ENCODE measurements at regions not wholly inside any gene's neighbourhood (a gene's known extent, or its start where the extent isn't known, plus 50 kb on each side); places are given as distances from the start of the nearest gene placed in this dataset.

DNA sequence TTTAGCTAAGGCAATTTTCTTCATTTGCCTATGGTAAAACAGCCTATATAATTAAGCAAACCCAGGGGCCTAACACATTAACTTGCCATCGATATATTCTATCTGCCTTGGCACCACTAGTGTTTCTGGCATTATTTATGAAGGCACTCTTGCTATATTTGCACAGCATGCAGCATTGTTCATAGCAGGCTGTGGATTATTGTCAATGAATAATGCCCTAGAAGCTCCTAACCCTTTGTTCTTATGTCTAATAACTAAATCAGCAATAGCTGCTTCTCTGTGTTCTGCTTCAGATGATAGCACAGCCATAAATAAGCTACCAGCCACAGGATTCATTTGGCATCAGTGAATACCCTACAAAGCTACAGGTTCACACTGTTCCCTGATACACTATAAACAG lies 254.8 kb upstream of the STXBP5 start:
- 78 to 94% (median 85%) methylated on average over 1 of the region's 1 CpG for WGBS, 4 donors

DNA sequence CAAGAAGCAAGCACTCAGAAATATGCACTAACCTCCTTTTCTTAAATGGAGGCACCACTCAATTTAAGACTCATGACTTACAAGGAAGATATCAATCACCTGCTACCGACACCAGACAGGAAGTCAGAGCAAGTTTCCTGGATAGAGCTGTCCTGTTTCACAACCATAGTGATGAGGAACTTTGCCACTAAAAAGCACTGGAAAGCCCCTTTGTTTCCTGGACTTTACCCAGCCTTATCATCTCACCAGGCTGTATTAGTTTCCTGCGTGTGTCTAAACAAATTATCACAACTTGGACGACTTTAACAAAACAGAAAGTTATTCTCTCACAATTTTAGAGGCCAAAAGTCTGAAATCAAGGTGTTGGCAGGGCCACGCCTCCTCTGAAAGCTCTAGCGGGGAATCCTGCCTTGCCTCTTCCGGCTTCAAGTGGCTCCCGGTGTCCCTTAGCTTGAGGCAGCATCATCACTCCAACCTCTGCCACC lies 253.8 kb upstream of the STXBP5 start:
- no peak for DNase-seq
- Histone ChIP-seq H3K4me1 (replicated peaks in 1 of 2) (no peaks in the 10 kb centered on the region), H3K36me3 (replicated peaks in 1 of 2) (no peaks in the 10 kb centered on the region), H3K27ac (no peak overlapping the region), H3K4me3 (no peak overlapping the region), H3K27me3 (no peaks in the 10 kb centered on the region), H3K9me3 (replicated peaks in 1 of 3) (no peaks in the 10 kb centered on the region)
- 63 to 83% (median 74%) methylated on average over 7 of the region's 7 CpGs for WGBS, 4 donors
- intact Hi-C loops (cut with DNase I), result no loop called here
- no peak for TF ChIP-seq POLR2A (IDR thresholded peaks at IDR 0.05)
- TF ChIP-seq, protein P1, sequence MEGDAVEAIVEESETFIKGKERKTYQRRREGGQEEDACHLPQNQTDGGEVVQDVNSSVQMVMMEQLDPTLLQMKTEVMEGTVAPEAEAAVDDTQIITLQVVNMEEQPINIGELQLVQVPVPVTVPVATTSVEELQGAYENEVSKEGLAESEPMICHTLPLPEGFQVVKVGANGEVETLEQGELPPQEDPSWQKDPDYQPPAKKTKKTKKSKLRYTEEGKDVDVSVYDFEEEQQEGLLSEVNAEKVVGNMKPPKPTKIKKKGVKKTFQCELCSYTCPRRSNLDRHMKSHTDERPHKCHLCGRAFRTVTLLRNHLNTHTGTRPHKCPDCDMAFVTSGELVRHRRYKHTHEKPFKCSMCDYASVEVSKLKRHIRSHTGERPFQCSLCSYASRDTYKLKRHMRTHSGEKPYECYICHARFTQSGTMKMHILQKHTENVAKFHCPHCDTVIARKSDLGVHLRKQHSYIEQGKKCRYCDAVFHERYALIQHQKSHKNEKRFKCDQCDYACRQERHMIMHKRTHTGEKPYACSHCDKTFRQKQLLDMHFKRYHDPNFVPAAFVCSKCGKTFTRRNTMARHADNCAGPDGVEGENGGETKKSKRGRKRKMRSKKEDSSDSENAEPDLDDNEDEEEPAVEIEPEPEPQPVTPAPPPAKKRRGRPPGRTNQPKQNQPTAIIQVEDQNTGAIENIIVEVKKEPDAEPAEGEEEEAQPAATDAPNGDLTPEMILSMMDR (IDR thresholded peaks at IDR 0.05), result no peak

More for the DNA sequence above, 254.8 kb upstream of the STXBP5 start:
- H3K4me1 ChIP-seq (replicated peaks in 1 of 2), result no peaks in the 10 kb centered on the region
- DNase-seq, result no peak
- intact Hi-C loops (cut with DNase I), result no loop called here
- no peaks in the 10 kb centered on the region for H3K9me3 ChIP-seq (replicated peaks in 1 of 3)
- no peak for TF ChIP-seq POLR2A (IDR thresholded peaks at IDR 0.05)
- TF ChIP-seq, protein P1 (IDR thresholded peaks at IDR 0.05), result no peak
- no peak overlapping the region for H3K4me3 ChIP-seq
- no peak overlapping the region for H3K27ac ChIP-seq
- no peaks in the 10 kb centered on the region for H3K27me3 ChIP-seq
- H3K36me3 ChIP-seq (replicated peaks in 1 of 2), result no peaks in the 10 kb centered on the region

DNA sequence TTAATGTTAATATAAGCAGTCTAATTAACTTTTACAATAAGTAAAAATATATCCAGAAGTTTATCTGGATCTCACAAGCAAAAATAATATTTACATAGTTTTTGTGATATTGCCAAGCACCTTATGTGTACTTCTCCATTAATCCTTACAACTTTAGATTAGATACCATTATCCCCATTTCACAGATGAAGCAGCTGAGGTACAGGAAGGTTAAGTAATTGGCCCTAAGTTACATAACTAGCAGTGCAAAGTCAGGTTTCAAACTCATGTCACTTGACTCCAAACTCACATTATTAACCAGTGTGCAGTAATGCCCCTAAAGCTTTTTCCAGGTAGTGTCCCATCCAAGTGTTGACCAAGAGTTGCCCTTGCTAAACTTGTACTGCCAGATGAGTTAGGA lies 248.6 kb upstream of the STXBP5 start:
- DNase-seq, result no peak
- H3K4me3 ChIP-seq, result no peak overlapping the region
- no peak overlapping the region for H3K27ac ChIP-seq
- TF ChIP-seq, protein P1 (IDR thresholded peaks at IDR 0.05), result no peak
- TF ChIP-seq POLR2A (IDR thresholded peaks at IDR 0.05), result no peak
- H3K9me3 ChIP-seq (replicated peaks in 1 of 3), result no peaks in the 10 kb centered on the region
- no peaks in the 10 kb centered on the region for H3K36me3 ChIP-seq (replicated peaks in 1 of 2)
- peaks cover 0 to 6% of the 10 kb centered on the region in 2 donors for H3K4me1 ChIP-seq (replicated peaks in 1 of 2)
- no peaks in the 10 kb centered on the region for H3K27me3 ChIP-seq
- intact Hi-C loops (cut with DNase I), result no loop called here

DNA sequence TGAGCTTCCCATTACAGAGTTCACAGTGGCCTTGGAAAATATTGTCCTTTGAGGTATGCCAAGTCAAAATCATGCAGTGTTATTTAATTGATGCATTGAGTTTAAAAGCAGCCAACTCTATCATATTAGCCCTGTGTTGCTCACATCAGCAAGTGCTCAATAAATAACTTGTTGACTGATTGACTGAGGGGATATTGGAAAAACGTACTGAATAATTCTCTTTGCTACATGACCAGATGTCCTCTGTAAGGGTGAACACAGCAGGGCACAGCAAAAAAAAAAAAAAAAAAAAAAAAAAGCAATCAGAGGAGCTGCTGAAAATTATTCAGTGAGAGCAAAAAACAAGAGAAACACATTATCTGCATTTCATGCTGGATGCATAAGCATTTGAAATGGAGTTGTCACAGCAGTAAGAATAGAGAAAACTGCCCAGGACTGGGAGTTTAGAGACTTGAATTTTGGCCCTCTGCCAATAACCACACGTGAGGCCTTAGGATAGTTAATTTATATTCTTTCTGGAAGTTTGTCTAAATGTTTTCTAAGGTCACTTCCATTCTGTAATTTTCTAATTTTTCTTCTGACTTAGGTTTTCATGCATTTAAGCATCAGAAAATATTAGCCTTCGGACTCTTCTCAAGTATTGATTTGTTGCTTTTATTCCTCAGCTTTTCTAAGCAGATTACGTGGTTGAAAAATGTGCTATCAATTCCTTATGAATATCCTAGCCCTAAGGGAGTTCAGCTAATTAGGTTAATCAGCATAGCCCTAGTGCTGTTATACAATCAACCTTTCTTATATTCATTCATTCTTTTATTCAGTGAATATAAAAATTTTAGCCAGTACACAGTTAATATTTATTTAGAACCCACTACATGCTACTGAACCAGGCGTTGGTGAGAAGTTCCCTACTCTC lies 246.8 kb upstream of the STXBP5 start:
- Histone ChIP-seq H3K27me3 (no peaks in the 10 kb centered on the region), H3K36me3 (replicated peaks in 1 of 2) (no peaks in the 10 kb centered on the region), H3K4me1 (replicated peaks in 1 of 2) (peaks cover 0 to 6% of the 10 kb centered on the region in 2 donors), H3K27ac (no peak overlapping the region), H3K9me3 (replicated peaks in 1 of 3) (no peaks in the 10 kb centered on the region), H3K4me3 (no peak overlapping the region)
- no peak for DNase-seq
- TF ChIP-seq, protein P1 (IDR thresholded peaks at IDR 0.05), result no peak
- TF ChIP-seq POLR2A (IDR thresholded peaks at IDR 0.05), result no peak
- intact Hi-C loops (cut with DNase I), result no loop called here
- WGBS, 4 donors, result 55 to 58% (median 57%) methylated on average over 5 of the region's 5 CpGs
